NOMO-1 (cell line): ENCODE measurements at regions not wholly inside any gene's neighbourhood (a gene's known extent, or its start where the extent isn't known, plus 50 kb on each side); places are given as distances from the start of the nearest gene placed in this dataset.

ENCODE experiments used
- DNase-seq, 2 experiments: peaks; one replicate each; lab custom pipeline; 2025; ENCODE audit not compliant: unreplicated experiment in 2 of 2; lab: John Stamatoyannopoulos, UW

DNA sequence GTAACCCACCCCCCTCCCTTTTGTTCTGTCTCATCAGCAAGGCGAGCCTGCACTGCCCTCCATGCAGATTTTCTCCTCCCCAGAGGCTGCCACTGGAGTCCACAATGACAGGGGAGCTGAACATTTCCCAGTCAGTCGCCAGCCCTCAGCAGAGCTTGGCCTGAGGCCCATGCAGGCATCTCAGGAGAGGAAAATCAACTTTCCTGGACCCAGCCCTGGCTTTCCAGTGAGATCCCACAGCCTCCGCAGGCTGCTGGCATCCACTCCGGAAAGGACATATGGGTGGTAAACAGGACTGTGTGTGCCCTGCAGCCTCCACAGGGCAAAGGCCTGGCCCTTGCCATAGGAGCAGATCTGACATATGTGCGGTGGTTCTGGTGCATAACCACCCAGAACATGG lies 253.8 kb downstream of the TNS1 start:
- DNase-seq: no peak

- DNase-seq: no peak
Observed at GRCh38 chr2:217746808-217747207, 256.0 kb downstream of the TNS1 start.

DNA sequence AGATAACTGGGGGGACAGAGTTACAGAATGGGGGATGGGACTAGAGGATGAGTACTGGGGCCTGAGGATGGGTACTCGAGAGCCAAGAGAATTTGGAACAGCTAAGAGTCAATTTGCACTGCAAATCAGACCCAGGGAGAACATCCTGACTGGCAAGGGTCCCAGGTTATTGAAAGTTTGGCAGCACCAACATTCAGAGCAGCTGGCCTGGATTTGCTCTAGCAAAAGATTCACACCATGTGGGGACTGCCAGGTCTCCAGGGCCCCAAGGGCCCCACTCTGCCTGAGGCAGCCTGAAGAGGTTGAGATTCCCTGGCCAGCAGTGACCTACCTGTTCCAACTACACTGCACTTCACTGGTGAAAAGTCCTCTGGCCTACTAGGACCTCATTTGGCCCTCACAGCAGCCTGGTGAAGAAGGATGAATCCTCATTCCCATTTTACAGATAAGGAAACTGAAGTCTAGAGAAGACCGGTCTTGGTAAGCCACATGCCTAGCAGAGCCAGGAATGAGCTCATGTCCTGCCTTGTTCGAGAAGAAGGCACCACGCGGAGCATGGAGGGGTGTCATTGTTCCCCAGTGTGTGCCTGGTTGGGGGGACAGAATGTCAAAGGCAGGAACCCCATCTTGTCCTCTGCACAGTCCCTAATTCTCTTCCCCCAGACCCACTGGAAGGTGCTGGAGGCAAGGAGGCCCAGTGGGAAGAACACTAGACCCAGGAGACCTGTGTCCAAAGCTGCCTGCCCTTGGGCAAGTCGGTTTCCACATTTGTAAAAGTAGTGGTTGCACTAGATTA lies 258.6 kb downstream of the TNS1 start:
- DNase-seq: no peak

GRCh38 chr2:217743407-217743806 lies 259.4 kb downstream of the TNS1 start:
- no peak for DNase-seq

GRCh38 chr2:217742841-217743240 lies 260.0 kb downstream of the TNS1 start:
- peak; percentile 72 to 74 for DNase-seq

DNA sequence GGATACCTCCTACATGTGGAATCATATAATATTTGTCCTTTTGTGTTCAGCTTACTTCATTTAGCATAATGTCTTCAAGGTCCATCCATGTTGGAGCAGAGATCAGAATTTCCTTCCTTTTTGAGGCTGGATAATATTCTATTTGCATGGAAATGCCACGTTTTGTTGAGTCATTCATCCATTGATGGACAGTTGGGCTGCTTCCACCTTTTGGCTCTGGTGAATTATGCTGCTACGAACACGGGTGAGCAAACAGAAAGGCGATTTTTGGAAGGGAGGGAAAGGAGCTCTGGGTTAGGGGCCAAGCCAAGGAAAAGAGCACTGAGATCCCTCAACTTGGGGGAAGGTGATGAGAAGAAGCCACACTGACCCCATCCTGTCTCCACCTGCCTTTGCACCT lies 260.5 kb downstream of the TNS1 start:
- no peak for DNase-seq

DNA sequence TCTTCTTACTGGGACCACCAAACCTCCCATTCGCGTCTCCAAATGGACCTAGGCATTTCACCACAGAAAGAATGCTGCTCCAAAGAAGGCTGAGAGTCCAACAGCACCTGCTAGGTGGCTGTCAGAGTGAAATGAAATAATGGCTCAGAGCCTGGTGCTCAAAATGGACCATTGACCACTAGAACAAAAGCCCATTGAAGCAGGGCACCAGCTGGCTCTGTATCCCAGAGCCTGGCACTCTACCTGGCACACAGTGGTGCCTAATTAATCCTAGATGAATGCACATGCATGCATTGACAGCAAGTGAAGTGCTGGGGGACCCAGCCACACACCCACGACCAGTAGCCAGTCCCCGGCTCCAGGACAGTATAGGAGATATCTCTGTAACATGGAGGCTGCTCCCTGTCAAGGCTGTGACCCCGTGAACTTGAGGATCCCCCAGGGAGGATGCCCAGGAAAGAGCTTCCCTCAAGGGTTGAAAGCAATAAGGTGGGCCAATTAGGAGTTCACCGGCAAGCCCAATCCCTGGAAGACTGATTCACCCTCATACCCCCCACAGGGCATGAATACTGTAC lies 261.3 kb downstream of the TNS1 start:
- DNase-seq: no peak

DNA sequence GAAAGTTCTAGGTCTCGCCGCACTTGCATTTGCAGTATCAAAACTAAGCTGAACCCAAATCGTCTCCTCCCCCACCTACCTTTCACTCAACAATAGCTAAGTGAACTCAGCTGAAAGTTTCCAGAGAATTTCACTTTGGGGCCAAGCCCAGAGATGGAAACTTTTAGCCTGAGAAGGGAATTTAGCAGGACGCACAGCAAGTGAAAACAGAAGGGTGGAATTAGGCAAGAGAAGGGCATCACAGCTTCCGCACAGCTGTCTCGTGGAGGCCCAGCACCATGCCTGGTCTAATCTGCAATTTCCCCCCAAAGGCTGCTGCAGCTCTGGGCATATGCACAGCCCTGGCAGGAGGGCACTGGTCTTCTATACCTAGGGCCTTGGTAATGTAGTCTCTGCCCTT lies 262.0 kb downstream of the TNS1 start:
- DNase-seq: no peak

DNA sequence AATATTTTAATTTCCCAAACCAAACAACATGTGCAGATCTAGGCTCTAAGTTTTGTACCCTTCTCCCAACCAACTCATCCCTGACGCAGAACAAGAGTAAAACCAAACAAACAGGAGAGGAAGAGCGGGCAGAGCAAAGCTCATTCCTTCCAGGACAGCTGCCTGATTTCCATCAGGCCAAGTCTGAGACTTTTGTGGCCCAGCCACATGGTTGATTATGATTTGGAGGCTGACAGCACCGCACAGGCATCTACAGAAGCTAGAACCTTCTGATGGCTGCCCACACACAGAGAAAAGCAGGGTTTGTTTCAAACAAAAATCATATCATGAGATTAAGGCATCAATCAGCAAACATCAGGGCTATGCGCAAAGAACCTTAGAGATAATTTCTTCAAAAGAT lies 262.6 kb downstream of the TNS1 start:
- DNase-seq: no peak

- DNase-seq: no peak
Observed at GRCh38 chr2:217739741-217740140, 263.1 kb downstream of the TNS1 start.

GRCh38 chr2:217738061-217738460 lies 264.7 kb downstream of the TNS1 start:
- DNase-seq: no peak

GRCh38 chr2:217736776-217737550 lies 265.8 kb downstream of the TNS1 start:
- DNase-seq: no peak

- DNase-seq: no peak
Observed at GRCh38 chr2:217735899-217736298, 266.9 kb downstream of the TNS1 start.

GRCh38 chr2:217735034-217735433 lies 267.8 kb downstream of the TNS1 start:
- DNase-seq: no peak

DNA sequence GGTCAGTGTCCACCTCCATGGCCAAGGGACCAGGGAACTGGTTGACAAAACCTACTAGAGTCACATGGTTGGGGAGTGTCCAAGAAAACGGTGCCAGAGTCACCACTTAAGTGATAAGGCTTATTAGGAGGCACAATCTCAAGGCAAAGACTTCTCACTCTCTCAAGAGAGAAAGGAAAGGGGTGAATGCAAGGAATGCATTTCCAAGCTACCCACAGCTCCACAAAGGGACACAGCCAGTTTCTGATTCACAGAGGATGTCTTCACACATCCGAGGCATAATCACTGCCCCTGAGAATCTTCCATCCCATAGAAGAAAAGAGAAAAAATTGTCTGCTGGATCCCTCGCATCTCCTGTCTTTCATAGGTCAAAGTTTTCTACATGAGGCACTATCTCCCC lies 269.3 kb downstream of the TNS1 start:
- DNase-seq: no peak

GRCh38 chr2:217732992-217733391 lies 269.8 kb downstream of the TNS1 start:
- DNase-seq: no peak

- DNase-seq: no peak
Observed at GRCh38 chr2:217731805-217732204, 271.0 kb downstream of the TNS1 start.

- no peak for DNase-seq
Observed at GRCh38 chr2:217729421-217730053, 273.3 kb downstream of the TNS1 start.

- DNase-seq: no peak
Observed at GRCh38 chr2:217727801-217728200, 275.0 kb downstream of the TNS1 start.

DNA sequence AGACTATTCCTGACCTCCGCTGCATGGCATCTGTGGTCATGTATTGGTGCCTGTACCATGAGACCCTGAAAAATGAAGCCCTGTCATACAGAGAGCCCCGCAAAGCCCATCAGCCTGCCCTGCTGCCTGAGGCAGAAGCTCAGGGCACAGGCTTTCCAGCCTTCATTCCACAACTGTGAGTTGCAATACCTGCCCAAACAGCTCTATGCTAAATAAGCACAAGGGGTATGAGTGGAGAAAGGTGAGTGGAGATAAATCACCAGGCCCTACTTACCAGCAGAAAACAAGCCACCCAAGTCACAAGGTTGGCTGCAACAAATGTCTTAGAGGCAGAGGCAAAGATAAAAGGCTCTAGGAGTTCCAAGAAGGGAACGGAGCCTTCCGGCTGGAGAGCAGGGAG lies 277.4 kb downstream of the TNS1 start:
- no peak for DNase-seq

DNA sequence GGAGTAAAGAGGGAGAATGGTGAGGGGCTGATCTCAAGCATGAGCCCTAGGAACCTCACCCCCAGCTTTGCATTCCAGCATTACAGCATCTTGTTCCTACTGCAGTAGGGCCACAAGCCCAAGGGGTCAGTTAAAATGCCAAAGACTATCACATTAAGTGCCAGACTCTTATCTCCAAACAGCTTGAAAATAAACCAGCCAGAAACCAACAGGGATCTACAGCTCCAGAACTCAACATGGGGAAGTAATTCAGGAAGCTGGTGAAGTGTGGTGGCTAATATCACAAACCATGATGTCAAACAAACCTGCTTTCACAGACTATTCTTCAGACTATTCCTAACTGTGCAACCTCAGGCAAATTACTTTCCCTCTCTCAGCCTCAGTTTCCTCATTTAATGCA lies 278.3 kb downstream of the TNS1 start:
- no peak for DNase-seq
